HG03097 (cell line): ENCODE measurements at regions not wholly inside any gene's neighbourhood (a gene's known extent, or its start where the extent isn't known, plus 50 kb on each side); places are given as distances from the start of the nearest gene placed in this dataset.
"Not testable (repeated sequence)": the region's sequence is repeated elsewhere in the genome, so short reads cannot be mapped to it uniquely, and the experiment has no call there.

Source experiments
- ATAC-seq: cut with Tn5 transposase; IDR thresholded peaks from one replicate; pipeline ENCODE4 v1.9.1; 2021; ENCODE audit not compliant: unreplicated experiment, low FRiP score

GRCh38 chr18:8882632-8883408 lies 177.5 kb downstream of the MTCL1 start:
- ATAC-seq, result no peak

- no peak for ATAC-seq
Measured at GRCh38 chr18:8883409-8883668, 178.0 kb downstream of the MTCL1 start.

- ATAC-seq, result not testable (repeated sequence)
Measured at GRCh38 chr18:8887877-8888276, 182.5 kb downstream of the MTCL1 start.

DNA sequence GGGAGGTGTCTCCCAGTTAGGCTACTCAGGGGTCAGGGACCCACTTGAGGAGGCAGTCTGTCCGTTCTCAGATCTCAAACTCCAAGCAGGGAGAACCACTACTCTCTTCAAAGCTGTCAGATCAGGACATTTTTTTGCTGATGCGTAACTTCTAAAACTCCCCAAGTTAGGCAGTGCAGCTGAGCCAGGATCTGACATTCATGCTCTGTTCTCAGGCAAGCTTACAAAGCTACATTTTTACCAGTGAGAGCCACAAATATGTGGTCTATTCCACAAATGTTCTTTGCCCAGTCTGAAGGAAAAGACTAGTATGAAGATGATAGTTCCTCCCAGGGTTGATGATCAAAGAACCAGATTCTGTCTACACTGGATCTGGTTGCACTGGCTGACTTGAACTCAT lies 184.1 kb downstream of the MTCL1 start:
- ATAC-seq, result no peak

- not testable (repeated sequence) for ATAC-seq
Measured at GRCh38 chr18:8890503-8890902, 185.1 kb downstream of the MTCL1 start.

- ATAC-seq, result no peak
Measured at GRCh38 chr18:8890957-8891464, 185.7 kb downstream of the MTCL1 start.

- no peak for ATAC-seq
Measured at GRCh38 chr18:8893221-8893620, 187.9 kb downstream of the MTCL1 start.

DNA sequence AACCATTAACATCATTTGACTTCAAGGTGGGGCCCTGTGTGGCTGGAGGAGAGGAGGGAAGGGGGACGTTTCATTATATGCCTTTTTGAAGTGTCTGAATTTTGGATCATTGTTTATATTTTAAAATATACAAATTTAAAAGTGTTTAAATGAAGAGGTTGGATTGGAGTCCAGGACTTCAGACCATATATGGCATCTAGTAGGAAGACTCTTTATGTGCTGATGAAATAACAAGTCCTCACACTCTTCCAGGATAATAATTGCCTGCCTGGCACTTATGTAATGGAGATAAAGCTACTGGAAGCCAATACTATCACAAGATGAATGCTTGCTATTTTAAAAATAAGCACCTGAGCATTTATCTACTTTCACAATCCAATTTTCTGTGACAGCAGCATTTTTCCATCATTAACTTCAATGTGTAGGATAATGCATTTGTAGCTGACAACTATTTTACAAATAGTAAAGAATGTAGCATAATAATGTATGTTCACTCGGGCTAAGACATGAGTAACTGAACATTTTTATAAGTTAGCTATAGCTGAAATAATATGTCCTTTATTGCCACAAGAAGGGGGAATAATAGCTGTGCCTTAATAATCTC lies 188.4 kb downstream of the MTCL1 start:
- ATAC-seq, result no peak

GRCh38 chr18:8894823-8895222 lies 189.5 kb downstream of the MTCL1 start:
- no peak for ATAC-seq

DNA sequence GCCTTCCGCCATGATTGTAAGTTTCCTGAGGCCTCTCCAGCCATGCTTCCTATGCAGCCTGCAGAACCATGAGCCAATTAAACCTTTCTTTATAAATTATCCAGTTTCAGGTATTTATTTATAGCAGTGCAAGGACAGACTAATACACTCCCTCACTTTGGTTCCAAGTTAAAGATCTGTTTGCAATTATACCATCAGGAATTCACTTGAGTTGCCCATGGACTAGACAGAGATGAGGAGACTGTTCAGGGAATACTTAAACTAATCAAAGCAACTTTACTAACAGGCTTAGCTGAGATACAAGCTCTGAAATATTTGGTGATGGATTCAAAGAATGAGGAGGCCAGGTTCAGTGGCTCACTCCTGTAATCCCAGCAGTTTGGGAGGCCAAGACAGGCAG lies 190.0 kb downstream of the MTCL1 start:
- ATAC-seq, result no peak

GRCh38 chr18:8895987-8896619 lies 190.7 kb downstream of the MTCL1 start:
- ATAC-seq, result no peak

- ATAC-seq, result no peak
Measured at GRCh38 chr18:8899000-8899399, 193.6 kb downstream of the MTCL1 start.

- no peak for ATAC-seq
Measured at GRCh38 chr18:8900552-8900951, 195.2 kb downstream of the MTCL1 start.

- ATAC-seq, result no peak
Measured at GRCh38 chr18:8901019-8901418, 195.7 kb downstream of the MTCL1 start.

GRCh38 chr18:8904316-8904715 lies 198.2 kb upstream of the NDUFV2 start:
- no peak for ATAC-seq

GRCh38 chr18:8908792-8909510 lies 193.5 kb upstream of the NDUFV2 start:
- no peak for ATAC-seq

DNA sequence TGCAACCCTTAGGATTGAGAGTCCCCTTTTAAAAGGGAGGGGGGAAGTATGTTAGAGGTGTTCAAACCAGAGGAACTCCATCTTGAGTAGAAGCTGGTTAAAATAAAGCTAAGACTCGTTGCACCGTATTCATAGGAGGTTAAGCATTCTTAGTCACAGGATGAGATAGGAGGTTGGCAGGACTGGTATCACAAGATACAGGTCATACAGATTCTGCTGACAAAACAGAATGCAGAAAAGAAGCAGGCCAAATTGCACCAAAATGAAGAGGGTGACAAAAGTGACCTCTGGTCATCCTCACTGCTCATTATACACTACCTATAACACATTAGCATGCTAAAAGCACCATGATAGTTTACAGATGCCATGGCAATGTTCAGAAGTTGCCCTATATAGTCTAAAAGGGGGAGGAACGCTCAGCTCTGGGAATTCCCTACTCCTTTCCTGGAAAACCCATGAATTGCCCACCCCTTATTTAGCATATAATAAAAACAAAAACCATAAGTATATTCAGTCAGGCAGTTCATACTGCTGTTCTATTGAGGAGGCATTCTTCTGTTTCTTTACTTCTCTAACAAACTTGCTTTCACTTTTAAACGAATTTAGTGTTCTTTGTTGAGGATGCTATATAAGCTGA lies 192.2 kb upstream of the NDUFV2 start:
- no peak for ATAC-seq

DNA sequence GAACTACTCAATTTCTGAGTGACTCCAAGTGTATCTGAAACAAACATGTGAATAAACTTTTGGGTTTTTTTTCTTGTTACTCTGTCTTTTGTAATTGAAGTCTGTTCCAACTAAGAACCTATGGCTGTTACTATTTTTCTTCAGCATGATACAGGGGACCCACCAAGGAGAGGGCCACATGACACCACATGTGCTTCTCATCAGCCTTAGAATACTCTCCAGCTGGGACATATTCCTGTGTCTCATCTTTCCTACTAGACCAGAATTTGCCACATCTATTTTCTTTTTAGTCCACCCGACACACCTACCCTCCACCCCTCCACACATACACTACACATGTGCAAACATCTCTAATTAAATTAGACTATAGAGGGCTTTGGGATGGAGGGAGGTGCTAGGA lies 191.7 kb upstream of the NDUFV2 start:
- no peak for ATAC-seq

- no peak for ATAC-seq
Measured at GRCh38 chr18:8911408-8912340, 190.8 kb upstream of the NDUFV2 start.
